Breast epithelium (tissue), 4 donors: ENCODE measurements at regions not wholly inside any gene's neighbourhood (a gene's known extent, or its start where the extent isn't known, plus 50 kb on each side); places are given as distances from the start of the nearest gene placed in this dataset.

Source experiments
- DNase-seq, 2 donors: peaks; one replicate each; pipeline ENCODE4 v3.0.0-alpha.2; 2019; ENCODE audit warnings: low spot score in 2 of 2
- H3K27ac ChIP-seq, 2 donors: fragments of 200-600 bp; sonication (generic) in 1 of 2; one replicate each; pipeline ENCODE4 v1.5.1; 2016 to 2019; ENCODE audit warnings: mild to moderate bottlenecking in 1 of 2
- H3K27me3 ChIP-seq, 2 donors: fragments of 200-600 bp; sonication (generic) in 1 of 2; one replicate each; pipeline versions ENCODE4 v1.5.1 to v1.6.0; 2017 to 2019; ENCODE audit warnings: control low read depth in 1 of 2, mild to moderate bottlenecking in 1 of 2
- H3K36me3 ChIP-seq: fragments of 200-600 bp; one replicate; pipeline ENCODE4 v1.5.1; 2019
- H3K4me1 ChIP-seq, 2 donors: fragments of 200-600 bp; sonication (generic); one replicate each; pipeline ENCODE4 v1.5.1; 2016 to 2019; ENCODE audit warnings: control low read depth in 1 of 2
- H3K4me3 ChIP-seq, 3 donors: fragments of 200-600 bp; sonication (generic); 1 replicate in 2 of 3; 2 replicates in 1 of 3; pipeline ENCODE4 v1.5.1; 2016 to 2019; ENCODE audit warnings: mild to moderate bottlenecking in 3 of 3, moderate library complexity in 2 of 3
- H3K9me3 ChIP-seq, 2 donors: fragments of 200-600 bp; sonication (generic) in 1 of 2; one replicate each; pipeline ENCODE4 v1.5.1; 2016 to 2019; ENCODE audit warnings: control low read depth in 1 of 2
- CTCF ChIP-seq, 3 donors: fragments of 450-650 bp; IDR thresholded peaks; one replicate each; pipeline ENCODE4 v1.5.1; 2016 to 2017; ENCODE audit warnings: antibody characterized with exemption in 3 of 3, mild to moderate bottlenecking in 3 of 3, moderate library complexity in 3 of 3
- POLR2A ChIP-seq: fragments of 450-650 bp; IDR thresholded peaks from one replicate; pipeline ENCODE4 v1.6.1; 2016; ENCODE audit warnings: antibody characterized with exemption, mild to moderate bottlenecking, moderate library complexity
- POLR2AphosphoS5 ChIP-seq, 3 donors: sonication (generic); formaldehyde crosslinking; IDR thresholded peaks; one replicate each; pipeline ENCODE4 v1.6.1; 2017; ENCODE audit warnings: antibody characterized with exemption in 3 of 3
- intact Hi-C: fragments of 100-400 bp; cut with DNase I; formaldehyde crosslinking; loops from one replicate; pipeline ENCODE4 v1.15.1; 2023; ENCODE audit warnings: low total_unique reads

DNA sequence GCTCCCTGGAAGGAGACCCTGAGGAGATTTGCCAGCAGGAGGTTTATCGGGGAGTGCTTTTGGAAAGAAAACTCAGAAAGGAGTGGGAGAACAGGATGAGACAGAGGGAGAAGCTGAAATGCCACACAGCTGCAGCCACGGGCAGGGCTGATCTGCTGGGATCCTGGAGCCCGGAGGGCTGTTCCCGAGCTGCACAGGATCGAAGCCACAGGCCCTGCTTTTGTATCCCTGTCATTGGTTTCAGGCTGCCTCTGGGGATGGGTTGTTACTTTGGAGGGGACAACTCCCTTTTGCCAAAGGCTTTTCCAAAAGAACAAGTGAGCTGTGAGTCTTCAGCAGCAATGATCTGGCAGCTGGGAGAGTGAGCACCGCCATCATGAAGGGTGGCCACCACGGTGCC is 152.5 kb upstream of the PTCH1 start:
- Histone ChIP-seq H3K4me3 (no peak overlapping the region), H3K27ac (no peak overlapping the region), H3K4me1 (no peaks in the 10 kb centered on the region), H3K27me3 (no peaks in the 10 kb centered on the region), H3K9me3 (no peaks in the 10 kb centered on the region), H3K36me3 (no peaks in the 10 kb centered on the region)
- no peak for DNase-seq
- intact Hi-C loops, result no loop called here
- TF ChIP-seq POLR2A (no peak), POLR2AphosphoS5 (IDR thresholded peaks at IDR 0.05) (no peak), CTCF (IDR thresholded peaks at IDR 0.05) (no peak)

- Histone ChIP-seq H3K4me3 (no peak overlapping the region), H3K27ac (no peak overlapping the region), H3K4me1 (no peaks in the 10 kb centered on the region), H3K36me3 (no peaks in the 10 kb centered on the region), H3K27me3 (no peaks in the 10 kb centered on the region), H3K9me3 (no peaks in the 10 kb centered on the region)
- TF ChIP-seq POLR2A (no peak), CTCF (IDR thresholded peaks at IDR 0.05) (no peak), POLR2AphosphoS5 (IDR thresholded peaks at IDR 0.05) (no peak)
- intact Hi-C loops, result no loop called here
- no peak for DNase-seq
Observed at GRCh38 chr9:95667789-95668188, 151.0 kb upstream of the PTCH1 start.

- Histone ChIP-seq H3K27me3 (no peaks in the 10 kb centered on the region), H3K36me3 (no peaks in the 10 kb centered on the region), H3K4me1 (no peaks in the 10 kb centered on the region), H3K4me3 (no peak overlapping the region), H3K27ac (no peak overlapping the region), H3K9me3 (no peaks in the 10 kb centered on the region)
- no peak for DNase-seq
- TF ChIP-seq POLR2A, result no peak
- no peak for TF ChIP-seq POLR2AphosphoS5 (IDR thresholded peaks at IDR 0.05)
- TF ChIP-seq CTCF (IDR thresholded peaks at IDR 0.05), result no peak
- intact Hi-C loops, result no loop called here
Observed at GRCh38 chr9:95666785-95667155, 150.0 kb upstream of the PTCH1 start.

DNA sequence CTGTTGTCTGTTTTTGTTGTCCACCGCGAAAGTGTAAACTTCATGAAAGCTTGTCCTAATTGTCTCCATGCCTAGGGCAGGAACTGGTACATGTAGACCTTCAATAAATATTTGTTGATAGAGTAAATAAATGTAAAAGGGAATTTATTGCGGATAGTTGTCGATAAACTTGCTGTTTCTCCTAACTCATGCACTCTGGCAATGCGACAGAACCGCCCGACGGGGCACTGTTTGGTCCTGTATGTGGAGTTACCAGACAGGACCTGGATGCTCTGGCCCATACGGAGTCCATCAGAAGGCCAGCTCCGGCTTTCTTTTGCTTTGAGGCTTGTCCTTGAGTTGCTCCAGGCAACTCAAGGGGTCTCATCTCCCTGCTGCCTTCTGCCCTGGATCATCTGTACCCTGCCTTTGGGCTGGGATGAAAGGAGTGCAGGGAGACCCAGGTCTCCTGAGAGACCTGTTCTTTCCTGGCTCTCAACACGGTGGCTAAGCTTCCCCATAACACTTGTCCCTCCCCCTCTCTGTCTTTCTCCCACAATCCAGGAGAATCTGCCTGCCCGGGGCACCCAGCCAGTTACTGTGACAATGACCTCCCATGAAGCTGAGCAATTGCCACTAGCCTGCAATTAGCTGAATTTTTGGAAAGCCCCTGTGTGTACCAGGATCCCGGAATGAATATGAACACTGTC is 149.5 kb upstream of the PTCH1 start:
- Histone ChIP-seq H3K27ac (no peak overlapping the region), H3K4me3 (no peak overlapping the region), H3K9me3 (no peaks in the 10 kb centered on the region), H3K36me3 (no peaks in the 10 kb centered on the region), H3K4me1 (no peaks in the 10 kb centered on the region), H3K27me3 (no peaks in the 10 kb centered on the region)
- DNase-seq, result no peak
- intact Hi-C loops, result no loop called here
- no peak for TF ChIP-seq POLR2A
- TF ChIP-seq POLR2AphosphoS5 (IDR thresholded peaks at IDR 0.05), result no peak
- no peak for TF ChIP-seq CTCF (IDR thresholded peaks at IDR 0.05)

GRCh38 chr9:95653246-95653645 is 136.5 kb upstream of the PTCH1 start:
- Histone ChIP-seq H3K27me3 (no peaks in the 10 kb centered on the region), H3K27ac (no peak overlapping the region), H3K4me3 (no peak overlapping the region), H3K36me3 (no peaks in the 10 kb centered on the region), H3K9me3 (no peaks in the 10 kb centered on the region), H3K4me1 (no peaks in the 10 kb centered on the region)
- TF ChIP-seq POLR2AphosphoS5 (IDR thresholded peaks at IDR 0.05) (no peak), POLR2A (no peak), CTCF (IDR thresholded peaks at IDR 0.05) (no peak)
- DNase-seq, result no peak
- intact Hi-C loops, result no loop called here
